SK-N-SH (cell line): ENCODE measurements at regions not wholly inside any gene's neighbourhood (a gene's known extent, or its start where the extent isn't known, plus 50 kb on each side); places are given as distances from the start of the nearest gene placed in this dataset.

Source experiments
- CHD2 ChIP-seq: fragments of 150-350 bp; IDR thresholded peaks from 2 replicates; pipeline ENCODE4 v1.6.1; 2018; ENCODE audit warnings: low read length; ENCODE audit not compliant: partially characterized antibody
- EP300 ChIP-seq, 2 experiments: IDR thresholded peaks; 2 replicates each; pipeline versions ENCODE4 v1.4.0 to v1.6.1; 2012; ENCODE audit warnings: borderline replicate concordance in 1 of 2, low read depth in 1 of 2, low read length in 1 of 2
- MXI1 ChIP-seq: IDR thresholded peaks from 2 replicates; pipeline ENCODE4 v1.6.1; 2012; ENCODE audit warnings: mild to moderate bottlenecking, low read depth, low read length, improper control_type of control experiment
- NFIC ChIP-seq: IDR thresholded peaks from 2 replicates; pipeline ENCODE4 v1.4.0; 2012; ENCODE audit warnings: borderline replicate concordance
- TAF1 ChIP-seq: IDR thresholded peaks from 2 replicates; pipeline ENCODE4 v1.6.1; 2012; ENCODE audit warnings: low read depth, mild to moderate bottlenecking, low read length, moderate library complexity, borderline replicate concordance
- YY1 ChIP-seq: IDR thresholded peaks from 2 replicates; pipeline ENCODE4 v1.4.0; 2012; ENCODE audit warnings: low read depth, mild to moderate bottlenecking
- TF ChIP-seq, protein P1 (sequence below): fragments of 200-600 bp; sonication (generic); IDR thresholded peaks from 2 replicates; pipeline ENCODE4 v1.6.1; 2017; ENCODE audit warnings: antibody characterized with exemption, mild to moderate bottlenecking, moderate library complexity
- TF ChIP-seq, protein P2 (sequence below): IDR thresholded peaks from 2 replicates; pipeline ENCODE4; 2012
- TF ChIP-seq, protein P3 (sequence below): IDR thresholded peaks from 2 replicates; pipeline ENCODE4 v1.4.0; 2012; ENCODE audit warnings: low read depth, borderline replicate concordance

DNA sequence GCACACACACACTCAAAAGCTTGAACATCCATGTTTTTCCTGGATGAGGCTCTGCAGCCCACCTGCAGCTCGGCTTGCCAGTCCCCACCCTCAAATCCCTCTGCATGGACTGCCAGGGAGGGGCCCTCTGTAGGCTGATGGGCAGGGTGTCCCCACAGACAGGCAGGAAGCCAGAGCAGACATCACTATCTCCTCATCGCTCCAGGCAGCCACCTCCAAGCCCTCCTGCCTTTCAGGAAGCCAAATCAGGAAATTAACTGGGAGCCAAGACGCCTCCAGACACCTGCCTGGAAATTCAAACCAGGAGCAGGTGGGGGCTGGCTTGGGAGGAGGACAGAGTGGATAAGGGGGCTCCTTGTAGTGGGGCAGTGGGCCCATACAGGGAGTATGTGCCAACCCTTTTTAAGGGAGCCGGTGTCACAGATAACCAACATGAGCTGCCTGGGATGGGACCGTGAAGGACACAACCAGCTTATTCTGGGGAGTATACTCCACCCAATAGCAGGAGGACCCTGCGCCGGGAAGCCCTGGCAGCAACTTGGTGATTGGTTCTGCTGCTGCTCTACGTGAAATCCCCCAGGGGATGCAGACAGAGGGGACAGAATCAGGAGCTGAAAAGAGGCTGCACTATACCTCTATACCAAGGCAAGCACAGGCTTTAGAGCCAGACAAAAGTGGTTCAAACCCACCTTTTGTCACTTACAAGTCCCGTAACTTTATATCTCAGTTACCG is 139.1 kb downstream of the CCT6B start:
- TF ChIP-seq, protein P1, sequence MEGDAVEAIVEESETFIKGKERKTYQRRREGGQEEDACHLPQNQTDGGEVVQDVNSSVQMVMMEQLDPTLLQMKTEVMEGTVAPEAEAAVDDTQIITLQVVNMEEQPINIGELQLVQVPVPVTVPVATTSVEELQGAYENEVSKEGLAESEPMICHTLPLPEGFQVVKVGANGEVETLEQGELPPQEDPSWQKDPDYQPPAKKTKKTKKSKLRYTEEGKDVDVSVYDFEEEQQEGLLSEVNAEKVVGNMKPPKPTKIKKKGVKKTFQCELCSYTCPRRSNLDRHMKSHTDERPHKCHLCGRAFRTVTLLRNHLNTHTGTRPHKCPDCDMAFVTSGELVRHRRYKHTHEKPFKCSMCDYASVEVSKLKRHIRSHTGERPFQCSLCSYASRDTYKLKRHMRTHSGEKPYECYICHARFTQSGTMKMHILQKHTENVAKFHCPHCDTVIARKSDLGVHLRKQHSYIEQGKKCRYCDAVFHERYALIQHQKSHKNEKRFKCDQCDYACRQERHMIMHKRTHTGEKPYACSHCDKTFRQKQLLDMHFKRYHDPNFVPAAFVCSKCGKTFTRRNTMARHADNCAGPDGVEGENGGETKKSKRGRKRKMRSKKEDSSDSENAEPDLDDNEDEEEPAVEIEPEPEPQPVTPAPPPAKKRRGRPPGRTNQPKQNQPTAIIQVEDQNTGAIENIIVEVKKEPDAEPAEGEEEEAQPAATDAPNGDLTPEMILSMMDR, result no peak
- TF ChIP-seq TAF1, result no peak
- TF ChIP-seq MXI1, result no peak
- TF ChIP-seq YY1, result no peak
- TF ChIP-seq, protein P2, sequence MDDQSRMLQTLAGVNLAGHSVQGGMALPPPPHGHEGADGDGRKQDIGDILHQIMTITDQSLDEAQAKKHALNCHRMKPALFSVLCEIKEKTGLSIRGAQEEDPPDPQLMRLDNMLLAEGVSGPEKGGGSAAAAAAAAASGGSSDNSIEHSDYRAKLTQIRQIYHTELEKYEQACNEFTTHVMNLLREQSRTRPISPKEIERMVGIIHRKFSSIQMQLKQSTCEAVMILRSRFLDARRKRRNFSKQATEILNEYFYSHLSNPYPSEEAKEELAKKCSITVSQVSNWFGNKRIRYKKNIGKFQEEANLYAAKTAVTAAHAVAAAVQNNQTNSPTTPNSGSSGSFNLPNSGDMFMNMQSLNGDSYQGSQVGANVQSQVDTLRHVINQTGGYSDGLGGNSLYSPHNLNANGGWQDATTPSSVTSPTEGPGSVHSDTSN, result no peak
- TF ChIP-seq, protein P3, sequence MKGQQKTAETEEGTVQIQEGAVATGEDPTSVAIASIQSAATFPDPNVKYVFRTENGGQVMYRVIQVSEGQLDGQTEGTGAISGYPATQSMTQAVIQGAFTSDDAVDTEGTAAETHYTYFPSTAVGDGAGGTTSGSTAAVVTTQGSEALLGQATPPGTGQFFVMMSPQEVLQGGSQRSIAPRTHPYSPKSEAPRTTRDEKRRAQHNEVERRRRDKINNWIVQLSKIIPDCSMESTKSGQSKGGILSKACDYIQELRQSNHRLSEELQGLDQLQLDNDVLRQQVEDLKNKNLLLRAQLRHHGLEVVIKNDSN, result no peak
- TF ChIP-seq CHD2, result no peak
- no peak for TF ChIP-seq EP300 (IDR thresholded peaks at IDR 0.05; ENCODE audit: borderline replicate concordance in 1 of 2, low read depth in 1 of 2, low read length in 1 of 2)
- no peak for TF ChIP-seq NFIC
